Small intestine (tissue), 7 donors: ENCODE measurements at regions not wholly inside any gene's neighbourhood (a gene's known extent, or its start where the extent isn't known, plus 50 kb on each side); places are given as distances from the start of the nearest gene placed in this dataset.

Source experiments
- DNase-seq, 2 donors: peaks; one replicate each; pipeline versions ENCODE4 v3.0.0 to v3.0.0-alpha.2; 2013
- FAIRE-seq: peaks from 2 replicates; lab custom pipeline; 2012; peaks lifted over from hg19 to GRCh38; lab: Jason Lieb, UNC
- H3K27ac ChIP-seq, 3 donors: one replicate each; pipeline ENCODE4 v1.5.1; 2013; ENCODE audit warnings: low read length in 2 of 3, mild to moderate bottlenecking in 2 of 3, control low read depth in 1 of 3, inconsistent platforms in 1 of 3, low read depth in 1 of 3, moderate library complexity in 1 of 3
- H3K27me3 ChIP-seq, 3 donors: one replicate each; pipeline ENCODE4 v1.6.1; 2013; ENCODE audit warnings: low read length in 3 of 3, inconsistent platforms in 1 of 3; ENCODE audit not compliant: control insufficient read depth in 3 of 3, insufficient read depth in 3 of 3
- H3K36me3 ChIP-seq, 3 donors: one replicate each; pipeline ENCODE4 v1.6.1; 2013; ENCODE audit warnings: low read length in 3 of 3, inconsistent platforms in 1 of 3, low read depth in 1 of 3, mild to moderate bottlenecking in 1 of 3, moderate library complexity in 1 of 3; ENCODE audit not compliant: control insufficient read depth in 3 of 3, insufficient read depth in 2 of 3
- H3K4me1 ChIP-seq, 3 donors: one replicate each; pipeline ENCODE4 v1.6.1; 2013; ENCODE audit warnings: low read length in 2 of 3, inconsistent platforms in 1 of 3, low read depth in 1 of 3, mild to moderate bottlenecking in 1 of 3, moderate library complexity in 1 of 3; ENCODE audit not compliant: control insufficient read depth in 3 of 3, insufficient read depth in 2 of 3
- H3K4me3 ChIP-seq, 3 donors: one replicate each; pipeline ENCODE4 v1.5.1; 2013; ENCODE audit warnings: low read length in 3 of 3, control low read depth in 1 of 3, inconsistent platforms in 1 of 3, low read depth in 1 of 3, mild to moderate bottlenecking in 1 of 3, moderate library complexity in 1 of 3
- H3K9me3 ChIP-seq, 2 donors: one replicate each; pipeline ENCODE4 v1.6.1; 2013; ENCODE audit warnings: low read depth in 1 of 2, low read length in 1 of 2; ENCODE audit not compliant: control insufficient read depth in 2 of 2, insufficient read depth in 1 of 2
- WGBS, 3 donors: extraction: QIAGEN DNeasy Blood & Tissue Kit; methylation state at CpG; one replicate each; pipeline ENCODE4 v1.1.7; 2013; 5-methylcytosine and 5-hydroxymethylcytosine counted together
- donor health status: healthy with polysubstance abuse.
- donor health status: control.
- donor health status: control.
- donor health status: Bipolar disorder and iron deficiency.
- donor health status: healthy.

- no peaks in the 10 kb centered on the region for H3K9me3 ChIP-seq
- no peaks in the 10 kb centered on the region for H3K27me3 ChIP-seq
- 81 to 87% (median 87%) methylated on average over 8 of the region's 8 CpGs for WGBS, 3 donors
- no peak overlapping the region for H3K27ac ChIP-seq
- DNase-seq = no peak
- H3K36me3 ChIP-seq = no peaks in the 10 kb centered on the region
- FAIRE-seq = no peak
- H3K4me3 ChIP-seq = no peak overlapping the region
- no peaks in the 10 kb centered on the region for H3K4me1 ChIP-seq
Measured at GRCh38 chr22:48139776-48140175, 1377.3 kb downstream of the TBC1D22A start.

GRCh38 chr22:48138855-48139254 is 1376.4 kb downstream of the TBC1D22A start:
- Histone ChIP-seq H3K9me3 (no peaks in the 10 kb centered on the region), H3K4me1 (no peaks in the 10 kb centered on the region), H3K27me3 (no peaks in the 10 kb centered on the region), H3K36me3 (no peaks in the 10 kb centered on the region), H3K27ac (no peak overlapping the region), H3K4me3 (no peak overlapping the region)
- FAIRE-seq = no peak
- 66 to 83% (median 68%) methylated on average over 11 of the region's 11 CpGs for WGBS, 3 donors
- no peak for DNase-seq

DNA sequence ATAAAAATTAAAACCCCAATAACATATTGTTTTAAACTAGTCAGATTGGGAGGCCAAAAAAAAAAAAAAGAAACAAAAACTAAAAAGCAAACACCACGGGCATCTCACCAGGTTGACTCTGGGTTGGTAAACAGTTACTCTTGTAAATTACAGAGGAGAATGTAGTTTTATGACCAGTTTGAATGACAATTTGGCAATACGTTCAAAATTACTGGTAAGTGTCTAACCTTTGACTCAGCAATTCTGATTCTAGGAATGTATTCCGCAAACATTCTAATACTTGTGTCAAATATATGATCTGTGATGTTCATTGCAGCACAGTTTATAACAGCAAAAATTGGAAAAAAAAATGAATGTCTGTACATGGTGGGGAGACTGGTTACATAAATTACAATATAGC is 1376.0 kb downstream of the TBC1D22A start:
- H3K27ac ChIP-seq = no peak overlapping the region
- H3K4me3 ChIP-seq = no peak overlapping the region
- 21 to 45% (median 30%) methylated on average over 3 of the region's 3 CpGs for WGBS, 3 donors
- no peaks in the 10 kb centered on the region for H3K4me1 ChIP-seq
- no peaks in the 10 kb centered on the region for H3K9me3 ChIP-seq
- no peaks in the 10 kb centered on the region for H3K27me3 ChIP-seq
- FAIRE-seq = no peak
- DNase-seq = no peak
- no peaks in the 10 kb centered on the region for H3K36me3 ChIP-seq

- Histone ChIP-seq H3K27me3 (no peaks in the 10 kb centered on the region), H3K9me3 (no peaks in the 10 kb centered on the region), H3K4me1 (no peaks in the 10 kb centered on the region), H3K4me3 (no peak overlapping the region), H3K36me3 (no peaks in the 10 kb centered on the region), H3K27ac (no peak overlapping the region)
- 30 to 63% (median 42%) methylated on average over 10 of the region's 10 CpGs for WGBS, 3 donors
- DNase-seq = no peak
- FAIRE-seq = no peak
Measured at GRCh38 chr22:48137640-48138039, 1375.2 kb downstream of the TBC1D22A start.

DNA sequence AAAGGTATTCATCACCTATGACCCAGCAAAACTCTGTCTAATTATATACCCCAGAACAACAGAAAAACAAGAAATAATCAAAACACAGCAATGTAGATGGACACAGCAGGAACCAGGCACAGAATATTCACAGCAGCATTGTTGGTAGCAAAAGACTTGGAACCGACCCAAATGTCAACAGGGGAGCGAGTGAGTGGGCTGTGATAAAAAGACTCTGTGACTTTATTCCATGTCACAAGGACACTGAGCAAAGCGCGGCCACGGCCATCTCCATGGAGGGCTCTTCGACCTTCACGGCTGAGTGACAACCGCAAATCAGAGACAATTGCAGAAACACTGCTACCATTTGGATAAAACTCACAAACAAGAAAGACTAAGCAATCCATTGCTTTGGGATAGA is 1373.1 kb downstream of the TBC1D22A start:
- Histone ChIP-seq H3K27ac (no peak overlapping the region), H3K36me3 (no peaks in the 10 kb centered on the region), H3K27me3 (peaks cover 0 to 2% (median 0%) of the 10 kb centered on the region in 3 donors), H3K4me3 (no peak overlapping the region), H3K4me1 (no peaks in the 10 kb centered on the region), H3K9me3 (no peaks in the 10 kb centered on the region)
- FAIRE-seq = no peak
- 79 to 83% (median 82%) methylated on average over 8 of the region's 8 CpGs for WGBS, 3 donors
- DNase-seq = no peak

GRCh38 chr22:48125416-48125815 is 1363.0 kb downstream of the TBC1D22A start:
- FAIRE-seq (no peak), DNase-seq (no peak)
- Histone ChIP-seq H3K27me3 (peaks cover 0 to 2% (median 0%) of the 10 kb centered on the region in 3 donors), H3K4me3 (no peak overlapping the region), H3K9me3 (no peaks in the 10 kb centered on the region), H3K36me3 (no peaks in the 10 kb centered on the region), H3K4me1 (no peaks in the 10 kb centered on the region), H3K27ac (no peak overlapping the region)
- 48 to 64% (median 61%) methylated on average over 3 of the region's 3 CpGs for WGBS, 3 donors

DNA sequence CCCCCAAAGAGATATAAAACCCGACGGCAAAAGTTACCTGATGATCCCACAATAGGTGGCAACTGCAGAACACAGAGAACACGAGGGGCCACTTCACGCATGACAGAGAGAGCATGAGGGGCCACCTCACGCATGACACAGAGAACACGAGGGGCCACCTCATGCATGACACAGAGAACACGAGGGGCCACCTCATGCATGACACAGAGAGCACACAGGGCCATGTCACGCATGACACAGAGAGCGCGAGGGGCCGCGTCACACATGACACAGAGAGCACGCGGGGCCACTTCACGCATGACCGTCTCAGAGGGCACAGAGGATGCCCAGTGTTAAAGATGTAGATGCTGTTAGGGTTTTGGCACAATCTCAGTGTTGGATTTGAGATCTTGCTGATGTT is 1359.5 kb downstream of the TBC1D22A start:
- FAIRE-seq (no peak), DNase-seq (no peak)
- Histone ChIP-seq H3K4me1 (no peaks in the 10 kb centered on the region), H3K27me3 (peaks cover 0 to 2% (median 0%) of the 10 kb centered on the region in 3 donors), H3K36me3 (no peaks in the 10 kb centered on the region), H3K4me3 (no peak overlapping the region), H3K9me3 (no peaks in the 10 kb centered on the region), H3K27ac (no peak overlapping the region)
- WGBS, 3 donors = 84 to 91% (median 88%) methylated on average over 16 of the region's 16 CpGs

- no peak for FAIRE-seq
- Histone ChIP-seq H3K4me3 (no peak overlapping the region), H3K27ac (no peak overlapping the region), H3K36me3 (no peaks in the 10 kb centered on the region), H3K27me3 (no peaks in the 10 kb centered on the region), H3K9me3 (no peaks in the 10 kb centered on the region), H3K4me1 (no peaks in the 10 kb centered on the region)
- DNase-seq = no peak
- 71 to 76% (median 75%) methylated on average over 7 of the region's 7 CpGs for WGBS, 3 donors
Measured at GRCh38 chr22:48118654-48119053, 1356.2 kb downstream of the TBC1D22A start.

DNA sequence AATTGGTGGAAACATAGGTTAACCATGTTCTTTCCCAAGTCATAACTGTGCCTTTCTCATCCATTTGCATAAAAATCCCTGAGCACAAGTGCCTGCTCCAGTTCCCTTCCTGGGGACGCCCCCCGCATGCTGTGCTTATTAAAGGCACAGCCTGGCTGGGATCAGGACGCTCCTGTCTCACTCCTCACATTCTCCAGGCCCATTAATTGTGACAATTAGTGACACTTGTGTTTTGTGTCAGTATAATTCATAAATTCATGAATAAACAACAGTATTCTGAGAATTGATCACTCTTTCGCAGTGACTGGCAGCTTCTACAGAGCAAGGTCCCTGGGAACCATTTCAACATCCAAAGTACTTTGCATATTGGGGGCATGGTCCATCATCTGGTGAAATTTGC is 1354.4 kb downstream of the TBC1D22A start:
- no peaks in the 10 kb centered on the region for H3K4me1 ChIP-seq
- 71 to 76% (median 72%) methylated on average over 4 of the region's 4 CpGs for WGBS, 3 donors
- no peaks in the 10 kb centered on the region for H3K36me3 ChIP-seq
- H3K9me3 ChIP-seq = no peaks in the 10 kb centered on the region
- H3K27ac ChIP-seq = no peak overlapping the region
- no peaks in the 10 kb centered on the region for H3K27me3 ChIP-seq
- DNase-seq (no peak), FAIRE-seq (no peak)
- H3K4me3 ChIP-seq = no peak overlapping the region
